K562 (cell line): ENCODE measurements at regions not wholly inside any gene's neighbourhood (a gene's known extent, or its start where the extent isn't known, plus 50 kb on each side); places are given as distances from the start of the nearest gene placed in this dataset.

Experiments
- ATAC-seq: fragments of 200-7000 bp; cut with Tn5 transposase; 3 replicates; pipeline ENCODE4 v1.9.1; 2020; ENCODE audit warnings: moderate library complexity
- BruUV-seq: library from RNA; stranded (reverse); fragments of 400-500 nt; replicated peaks from 2 replicates; lab custom pipeline; 2021; lab: Mats Ljungman, UMichigan
- CTCF ChIA-PET: fragments of 300-600 bp; formaldehyde crosslinking; extraction: SDS; loops from one replicate; lab custom pipeline; 2021; ENCODE audit warnings: low intra/inter-chr PET ratio; lab: Yijun Ruan, JAX
- POLR2A ChIA-PET: fragments of 300-600, 350-650 bp; sonication (Branson Sonifier 250); formaldehyde crosslinking; extraction: SDS; loops from one replicate; lab custom pipeline; 2021; ENCODE audit warnings: antibody characterized with exemption, inconsistent platforms; lab: Yijun Ruan, JAX
- DNase-seq, 4 experiments: peaks; one replicate each; pipeline versions ENCODE4 v3.0.0 to v3.0.0-alpha.2; 2011 to 2018; ENCODE audit warnings: low spot score in 3 of 4, mixed read lengths in 3 of 4; ENCODE audit errors: extremely low read depth in 1 of 4
- FAIRE-seq: peaks from 2 replicates; lab custom pipeline; 2011; peaks lifted over from hg19 to GRCh38; lab: Jason Lieb, UNC
- H2AFZ ChIP-seq: 2 replicates; pipeline ENCODE4 v1.6.0; 2011; ENCODE audit warnings: low read depth, low read length, control low read depth, inconsistent platforms
- H3K27ac ChIP-seq: fragments of 200-600 bp; 3 replicates; pipeline ENCODE4 v1.8.0; 2011; ENCODE audit warnings: low read depth, mild to moderate bottlenecking, control low read depth, inconsistent platforms, low read length, moderate library complexity, mixed read lengths; ENCODE audit errors: extremely low read depth
- H3K27me3 ChIP-seq, 2 experiments: fragments of 300-600 bp in 1 of 2; 2 replicates in 1 of 2; 3 replicates in 1 of 2; pipeline versions ENCODE4 v1.6.0 to v1.8.0; 2011; ENCODE audit warnings: inconsistent platforms in 2 of 2, low read length in 2 of 2, mild to moderate bottlenecking in 1 of 2, mixed read lengths in 1 of 2, moderate library complexity in 1 of 2; ENCODE audit not compliant: control insufficient read depth in 2 of 2, insufficient read depth in 2 of 2
- H3K36me3 ChIP-seq: fragments of 300-600 bp; 3 replicates; pipeline ENCODE4 v1.8.0; 2011; ENCODE audit warnings: mild to moderate bottlenecking, low read length, inconsistent platforms; ENCODE audit not compliant: control insufficient read depth, insufficient read depth
- H3K4me1 ChIP-seq, 2 experiments: fragments of 200-600 bp in 1 of 2; replicated peaks in 1 of 2; 2 replicates in 1 of 2; 3 replicates in 1 of 2; pipeline versions ENCODE4 v1.5.1 to v1.8.0; 2011; ENCODE audit warnings: inconsistent platforms in 2 of 2, low read length in 2 of 2, mild to moderate bottlenecking in 1 of 2, mixed read lengths in 1 of 2, moderate library complexity in 1 of 2; ENCODE audit not compliant: control insufficient read depth in 2 of 2, insufficient read depth in 2 of 2
- H3K4me2 ChIP-seq: 2 replicates; pipeline ENCODE4 v1.6.1; 2011; ENCODE audit warnings: low read length, control low read depth, inconsistent platforms, mixed read lengths; ENCODE audit not compliant: insufficient read depth
- H3K4me3 ChIP-seq: fragments of 200-600 bp; sonication (generic), shearing (Covaris generic); 2 replicates; pipeline ENCODE4 v1.5.1; 2016; ENCODE audit warnings: control low read depth, inconsistent platforms
- H3K79me2 ChIP-seq: fragments of 200-600 bp; 3 replicates; pipeline ENCODE4 v1.8.0; 2011; ENCODE audit warnings: low read length, inconsistent platforms; ENCODE audit not compliant: control insufficient read depth, insufficient read depth
- H3K9ac ChIP-seq, 2 experiments: 2 replicates each; pipeline versions ENCODE4 v1.6.0 to v1.6.1; 2011; ENCODE audit warnings: low read depth in 2 of 2, low read length in 2 of 2, control low read depth in 1 of 2, inconsistent platforms in 1 of 2, mild to moderate bottlenecking in 1 of 2, mixed read lengths in 1 of 2; ENCODE audit not compliant: insufficient read depth in 1 of 2
- H3K9me1 ChIP-seq: one replicate; pipeline ENCODE4 v1.6.0; 2011; ENCODE audit warnings: inconsistent platforms, mild to moderate bottlenecking, low read length, moderate library complexity; ENCODE audit not compliant: control insufficient read depth, insufficient read depth
- H3K9me3 ChIP-seq: replicated peaks from 2 replicates; pipeline ENCODE4 v1.5.1; 2011; ENCODE audit warnings: low read depth, low read length, inconsistent platforms; ENCODE audit not compliant: control insufficient read depth, insufficient read depth
- H4K20me1 ChIP-seq: replicated peaks from 2 replicates; pipeline ENCODE4 v1.6.1; 2011; ENCODE audit warnings: low read length, inconsistent platforms, mixed read lengths; ENCODE audit not compliant: control insufficient read depth, insufficient read depth
- KDM4B ChIP-seq, 2 experiments: fragments of 450-650 bp in 1 of 2; sonication (generic) in 1 of 2; IDR thresholded peaks; 2 replicates each; pipeline ENCODE4 v1.6.1; 2016 to 2017; ENCODE audit warnings: borderline replicate concordance in 2 of 2, antibody characterized with exemption in 1 of 2, low read depth in 1 of 2, mild to moderate bottlenecking in 1 of 2
- MBD2 ChIP-seq: sonication (generic); IDR thresholded peaks from 2 replicates; pipeline ENCODE4 v1.6.1; 2016; ENCODE audit warnings: low read depth, borderline replicate concordance
- SMAD1 ChIP-seq: fragments of 150-350 bp; IDR thresholded peaks from 2 replicates; pipeline ENCODE4 v1.6.1; 2014; ENCODE audit warnings: low read length, low read depth; ENCODE audit not compliant: partially characterized antibody
- SNRNP70 ChIP-seq: fragments of 200-400 bp; formaldehyde crosslinking; optimal IDR thresholded peaks from 2 replicates; pipeline ENCODE3; 2017; ENCODE audit warnings: low read depth, low read length
- USF1 ChIP-seq: sonication (generic); formaldehyde crosslinking; IDR thresholded peaks from 2 replicates; pipeline ENCODE4 v1.9.0; 2022; ENCODE audit warnings: mild to moderate bottlenecking, missing genetic modification reagents
- ZBTB2 ChIP-seq: fragments of 450-650 bp; IDR thresholded peaks from 2 replicates; pipeline ENCODE4 v1.6.1; 2016; ENCODE audit warnings: antibody characterized with exemption
- ZNF253 ChIP-seq: fragments of 250-450 bp; sonication (Bioruptor Pico); conservative IDR thresholded peaks from 2 replicates; pipeline ENCODE4 v1.6.1; 2021; ENCODE audit warnings: mild to moderate bottlenecking
- WGBS: fragments of 100-300 bp; shearing (Covaris generic); methylation state at CpG from one replicate; pipeline ENCODE4 v1.1.6; 2016; ENCODE audit warnings: low coverage, mixed read lengths; ENCODE audit not compliant: insufficient coverage; ENCODE audit errors: missing lambda C conversion rate; 5-methylcytosine and 5-hydroxymethylcytosine counted together
- in situ Hi-C: fragments of 300-500 bp; cut with MboI; formaldehyde crosslinking; loops from 4 replicates; pipeline ENCODE4 v1.15.0; 2018; ENCODE audit warnings: inconsistent platforms, mixed read lengths
- intact Hi-C: fragments of 100-400 bp; cut with micrococcal nuclease; formaldehyde crosslinking; loops from 2 replicates; pipeline ENCODE4 v1.14.2; 2022

GRCh38 chr11:80284946-80285785 is 844.3 kb upstream of the TENM4 start:
- H3K27ac ChIP-seq: no peak overlapping the region
- H3K9me1 ChIP-seq: no peaks in the 10 kb centered on the region
- no peaks in the 10 kb centered on the region for H3K27me3 ChIP-seq
- ChIA-PET CTCF (no interaction called here), POLR2A (no interaction called here)
- FAIRE-seq (no peak), ATAC-seq (no peak), DNase-seq (no peak)
- no peaks in the 10 kb centered on the region for H3K36me3 ChIP-seq
- in situ Hi-C loops (no loop called here), intact Hi-C loops (no loop called here)
- TF ChIP-seq ZNF253 (CRISPR knock-in tag) (no peak), KDM4B (IDR thresholded peaks at IDR 0.05; ENCODE audit: borderline replicate concordance in 2 of 2, low read depth in 1 of 2) (no peak), USF1 (CRISPR knock-in tag) (no peak), ZBTB2 (no peak), MBD2 (no peak), SNRNP70 (no peak), SMAD1 (no peak)
- WGBS: 0% methylated on average over 3 of the region's 3 CpGs
- H3K79me2 ChIP-seq: no peaks in the 10 kb centered on the region
- H3K9me3 ChIP-seq: no peaks in the 10 kb centered on the region; the same call in 1 of the 2 replicates
- no peak overlapping the region for H3K4me2 ChIP-seq
- BruUV-seq: no TSS peak
- no peaks in the 10 kb centered on the region for H3K4me1 ChIP-seq
- H2AFZ ChIP-seq: no peak overlapping the region
- no peak overlapping the region for H3K9ac ChIP-seq
- no peaks in the 10 kb centered on the region for H4K20me1 ChIP-seq
- no peak overlapping the region for H3K4me3 ChIP-seq
